Fibroblast of villous mesenchyme (primary cell): ENCODE measurements at regions not wholly inside any gene's neighbourhood (a gene's known extent, or its start where the extent isn't known, plus 50 kb on each side); places are given as distances from the start of the nearest gene placed in this dataset.
A peak's percentile ranks its signal among the peaks of the same experiment; 100 is the strongest.

ENCODE experiments used
- DNase-seq: peaks from one replicate; pipeline ENCODE4 v3.0.0-alpha.2; 2010; ENCODE audit warnings: low read depth
- H3K4me3 ChIP-seq: 2 replicates; pipeline ENCODE4 v1.5.1; 2011; ENCODE audit warnings: low read depth, mild to moderate bottlenecking, low read length
- TF ChIP-seq, protein P1 (sequence below): IDR thresholded peaks from 2 replicates; pipeline ENCODE4 v1.5.1; 2012; ENCODE audit warnings: low read depth, mild to moderate bottlenecking, low read length; ENCODE audit not compliant: insufficient read depth

DNA sequence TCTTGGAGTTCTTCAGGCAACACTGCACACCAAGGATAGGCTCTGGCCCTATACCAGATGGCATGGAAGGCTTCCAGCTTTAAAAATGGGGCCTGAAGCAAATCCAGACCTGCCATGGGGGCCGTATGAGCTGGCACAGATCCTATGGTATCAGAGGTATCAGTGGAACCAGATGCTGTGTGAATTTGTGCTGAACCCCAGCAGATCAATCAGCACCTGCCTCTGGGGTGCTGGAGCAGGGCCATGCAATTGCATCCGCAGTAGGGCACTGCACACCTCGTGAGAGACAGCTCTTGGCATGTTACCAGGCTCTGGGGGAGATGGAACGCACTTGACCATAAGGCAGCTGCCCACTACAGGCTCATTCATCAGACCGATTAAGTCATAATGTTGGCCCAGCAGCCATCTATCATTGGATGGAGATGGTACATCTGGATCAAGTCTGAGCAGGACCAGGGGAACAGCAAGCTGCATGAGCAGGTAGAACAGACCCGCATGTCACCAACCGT is 221.5 kb downstream of the MYLK4 start:
- H3K4me3 ChIP-seq: no peak overlapping the region
- TF ChIP-seq, protein P1, sequence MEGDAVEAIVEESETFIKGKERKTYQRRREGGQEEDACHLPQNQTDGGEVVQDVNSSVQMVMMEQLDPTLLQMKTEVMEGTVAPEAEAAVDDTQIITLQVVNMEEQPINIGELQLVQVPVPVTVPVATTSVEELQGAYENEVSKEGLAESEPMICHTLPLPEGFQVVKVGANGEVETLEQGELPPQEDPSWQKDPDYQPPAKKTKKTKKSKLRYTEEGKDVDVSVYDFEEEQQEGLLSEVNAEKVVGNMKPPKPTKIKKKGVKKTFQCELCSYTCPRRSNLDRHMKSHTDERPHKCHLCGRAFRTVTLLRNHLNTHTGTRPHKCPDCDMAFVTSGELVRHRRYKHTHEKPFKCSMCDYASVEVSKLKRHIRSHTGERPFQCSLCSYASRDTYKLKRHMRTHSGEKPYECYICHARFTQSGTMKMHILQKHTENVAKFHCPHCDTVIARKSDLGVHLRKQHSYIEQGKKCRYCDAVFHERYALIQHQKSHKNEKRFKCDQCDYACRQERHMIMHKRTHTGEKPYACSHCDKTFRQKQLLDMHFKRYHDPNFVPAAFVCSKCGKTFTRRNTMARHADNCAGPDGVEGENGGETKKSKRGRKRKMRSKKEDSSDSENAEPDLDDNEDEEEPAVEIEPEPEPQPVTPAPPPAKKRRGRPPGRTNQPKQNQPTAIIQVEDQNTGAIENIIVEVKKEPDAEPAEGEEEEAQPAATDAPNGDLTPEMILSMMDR: no peak
- DNase-seq: no peak

DNA sequence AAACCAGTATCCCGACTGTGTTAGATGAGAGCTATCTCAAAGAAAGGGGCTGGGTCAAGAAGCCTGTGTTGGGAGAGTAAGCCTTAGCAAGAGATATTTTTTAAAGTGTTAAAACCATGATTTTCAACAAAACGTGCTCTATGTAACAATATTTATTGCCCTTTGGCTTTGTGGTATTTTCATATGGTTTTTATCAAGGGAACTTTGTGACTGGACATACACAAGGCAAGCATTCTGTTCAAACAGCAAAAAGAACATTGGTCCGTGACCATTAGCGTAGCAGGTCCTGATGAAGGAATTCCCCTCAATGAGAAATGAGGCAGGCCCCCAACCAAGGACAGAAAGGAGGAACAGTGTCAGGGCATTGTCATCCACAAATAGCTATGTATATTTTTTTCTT is 222.6 kb downstream of the MYLK4 start:
- H3K4me3 ChIP-seq: no peak overlapping the region
- TF ChIP-seq, protein P1: no peak
- no peak for DNase-seq

DNA sequence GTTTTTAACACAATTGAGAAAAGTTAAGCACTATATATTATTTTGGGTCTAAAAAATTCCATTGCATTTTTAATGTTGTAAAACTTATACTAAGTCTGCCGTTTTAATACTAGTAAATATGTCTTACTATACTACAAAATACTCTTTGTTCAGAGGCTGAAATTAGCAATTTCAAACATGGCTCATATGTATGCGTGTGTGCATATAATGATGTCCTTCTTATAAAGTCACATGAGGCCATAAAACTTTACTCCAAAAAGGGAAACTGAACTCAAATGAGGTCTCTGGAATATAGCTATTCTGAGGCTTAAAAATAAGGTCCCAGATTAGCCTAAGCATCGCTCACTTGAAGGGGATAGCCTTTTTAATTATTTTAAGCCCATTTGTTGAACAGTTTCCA is 224.0 kb downstream of the MYLK4 start:
- no peak overlapping the region for H3K4me3 ChIP-seq
- DNase-seq: no peak
- TF ChIP-seq, protein P1: no peak

DNA sequence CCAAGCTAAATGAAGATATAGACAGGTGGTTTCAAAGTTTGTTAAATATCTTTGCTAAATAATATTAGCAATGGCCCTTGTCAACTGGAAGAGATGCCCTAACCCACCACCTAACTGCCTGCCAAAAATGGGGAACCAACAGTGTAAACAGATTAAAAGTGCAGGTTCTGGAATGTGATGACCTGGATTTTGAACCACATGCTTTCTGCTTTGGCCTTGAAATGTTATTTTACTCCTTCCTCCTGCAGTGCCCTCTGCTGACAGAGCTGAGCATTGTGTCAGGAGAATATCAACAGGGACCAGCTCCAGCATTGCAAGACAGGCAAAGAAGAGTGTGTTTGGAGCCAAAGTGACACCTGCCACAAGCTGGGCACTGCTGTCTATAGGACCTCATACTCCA is 226.6 kb downstream of the MYLK4 start:
- TF ChIP-seq, protein P1: peak; percentile 13
- H3K4me3 ChIP-seq: no peak overlapping the region
- DNase-seq: no peak

DNA sequence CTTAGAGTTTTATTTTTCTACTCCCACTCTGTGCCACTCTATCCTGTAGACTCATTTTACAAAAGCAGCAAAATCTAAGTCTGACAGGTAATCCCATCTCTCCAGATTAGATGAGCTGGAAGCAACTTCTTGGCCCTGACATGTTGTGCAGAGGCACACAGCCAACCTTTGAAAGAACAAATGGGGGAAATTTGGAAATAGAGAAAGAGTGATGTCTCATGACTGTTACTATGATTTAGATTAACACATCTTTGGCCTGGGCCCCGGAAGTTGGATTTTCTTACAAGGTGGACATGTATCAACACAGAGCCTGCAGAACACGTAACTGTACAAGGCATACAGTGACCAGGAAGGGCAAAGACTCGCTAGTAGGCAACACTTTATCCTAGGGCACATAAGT is 227.7 kb downstream of the MYLK4 start:
- DNase-seq: no peak
- no peak overlapping the region for H3K4me3 ChIP-seq
- TF ChIP-seq, protein P1: no peak

DNA sequence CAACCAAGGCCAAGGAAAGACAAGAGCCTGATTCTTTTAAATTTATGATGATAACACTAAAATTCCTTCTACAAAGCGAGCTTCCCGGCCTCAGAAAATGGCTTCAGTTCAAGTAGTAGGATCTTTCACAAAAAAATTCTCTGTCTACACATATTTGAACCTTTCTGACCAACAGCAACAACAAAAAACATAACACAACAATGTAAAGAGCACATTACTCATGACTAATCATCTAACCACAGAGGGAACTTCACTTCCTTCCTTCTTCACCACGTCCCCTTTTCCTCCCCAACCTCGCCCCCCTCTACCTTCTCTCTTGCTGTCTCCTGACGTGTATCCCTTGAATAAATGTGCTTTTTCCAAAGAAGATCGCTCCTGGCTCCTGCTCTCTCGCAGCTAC is 228.2 kb downstream of the MYLK4 start:
- TF ChIP-seq, protein P1: no peak
- no peak for DNase-seq
- H3K4me3 ChIP-seq: no peak overlapping the region

DNA sequence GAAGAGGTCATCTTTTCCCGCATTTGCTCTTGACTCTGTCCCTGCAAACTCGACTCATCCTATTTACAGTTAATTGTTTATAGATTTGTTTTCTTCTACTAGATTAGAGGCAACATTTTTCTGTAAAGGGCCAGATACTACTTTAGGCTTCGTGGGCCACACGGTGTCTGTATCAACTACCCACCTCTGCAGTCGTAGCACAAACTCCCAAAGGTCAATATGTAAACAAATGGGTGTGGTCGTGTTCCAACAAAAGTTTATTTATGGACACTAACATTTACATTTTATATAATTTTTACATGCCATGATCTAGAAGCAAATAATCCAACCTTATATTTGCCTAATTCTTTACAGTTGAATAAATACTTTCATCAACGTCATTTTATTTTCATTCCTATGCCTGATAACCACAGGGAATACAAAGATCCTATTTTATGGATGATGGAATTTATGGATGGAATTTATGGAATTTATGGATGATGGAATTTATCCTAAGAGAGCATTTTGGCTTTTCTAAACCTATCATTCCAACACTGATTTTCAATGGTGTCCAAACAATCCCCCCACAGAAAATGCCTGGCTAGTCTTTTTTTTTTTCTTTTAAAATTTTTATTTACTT is 232.8 kb downstream of the MYLK4 start:
- H3K4me3 ChIP-seq: no peak overlapping the region
- DNase-seq: no peak
- TF ChIP-seq, protein P1: no peak
